K562 (cell line): ENCODE measurements at regions not wholly inside any gene's neighbourhood (a gene's known extent, or its start where the extent isn't known, plus 50 kb on each side); places are given as distances from the start of the nearest gene placed in this dataset.

Experiments used
- ATAC-seq: fragments of 200-7000 bp; cut with Tn5 transposase; 3 replicates; pipeline ENCODE4 v1.9.1; 2020; ENCODE audit warnings: moderate library complexity
- BruUV-seq: library from RNA; stranded (reverse); fragments of 400-500 nt; replicated peaks from 2 replicates; lab custom pipeline; 2021; lab: Mats Ljungman, UMichigan
- CTCF ChIA-PET: fragments of 300-600 bp; formaldehyde crosslinking; extraction: SDS; loops from one replicate; lab custom pipeline; 2021; ENCODE audit warnings: low intra/inter-chr PET ratio; lab: Yijun Ruan, JAX
- POLR2A ChIA-PET: fragments of 300-600, 350-650 bp; sonication (Branson Sonifier 250); formaldehyde crosslinking; extraction: SDS; loops from one replicate; lab custom pipeline; 2021; ENCODE audit warnings: antibody characterized with exemption, inconsistent platforms; lab: Yijun Ruan, JAX
- DNase-seq, 4 experiments: peaks; one replicate each; pipeline versions ENCODE4 v3.0.0 to v3.0.0-alpha.2; 2011 to 2018; ENCODE audit warnings: low spot score in 3 of 4, mixed read lengths in 3 of 4; ENCODE audit errors: extremely low read depth in 1 of 4
- FAIRE-seq: peaks from 2 replicates; lab custom pipeline; 2011; peaks lifted over from hg19 to GRCh38; lab: Jason Lieb, UNC
- H2AFZ ChIP-seq: 2 replicates; pipeline ENCODE4 v1.6.0; 2011; ENCODE audit warnings: low read depth, low read length, control low read depth, inconsistent platforms
- H3K27ac ChIP-seq: fragments of 200-600 bp; 3 replicates; pipeline ENCODE4 v1.8.0; 2011; ENCODE audit warnings: low read depth, mild to moderate bottlenecking, control low read depth, inconsistent platforms, low read length, moderate library complexity, mixed read lengths; ENCODE audit errors: extremely low read depth
- H3K27me3 ChIP-seq, 2 experiments: fragments of 300-600 bp in 1 of 2; 2 replicates in 1 of 2; 3 replicates in 1 of 2; pipeline versions ENCODE4 v1.6.0 to v1.8.0; 2011; ENCODE audit warnings: inconsistent platforms in 2 of 2, low read length in 2 of 2, mild to moderate bottlenecking in 1 of 2, mixed read lengths in 1 of 2, moderate library complexity in 1 of 2; ENCODE audit not compliant: control insufficient read depth in 2 of 2, insufficient read depth in 2 of 2
- H3K36me3 ChIP-seq: fragments of 300-600 bp; 3 replicates; pipeline ENCODE4 v1.8.0; 2011; ENCODE audit warnings: mild to moderate bottlenecking, low read length, inconsistent platforms; ENCODE audit not compliant: control insufficient read depth, insufficient read depth
- H3K4me1 ChIP-seq, 2 experiments: fragments of 200-600 bp in 1 of 2; replicated peaks in 1 of 2; 2 replicates in 1 of 2; 3 replicates in 1 of 2; pipeline versions ENCODE4 v1.5.1 to v1.8.0; 2011; ENCODE audit warnings: inconsistent platforms in 2 of 2, low read length in 2 of 2, mild to moderate bottlenecking in 1 of 2, mixed read lengths in 1 of 2, moderate library complexity in 1 of 2; ENCODE audit not compliant: control insufficient read depth in 2 of 2, insufficient read depth in 2 of 2
- H3K4me2 ChIP-seq: 2 replicates; pipeline ENCODE4 v1.6.1; 2011; ENCODE audit warnings: low read length, control low read depth, inconsistent platforms, mixed read lengths; ENCODE audit not compliant: insufficient read depth
- H3K4me3 ChIP-seq: fragments of 200-600 bp; sonication (generic), shearing (Covaris generic); 2 replicates; pipeline ENCODE4 v1.5.1; 2016; ENCODE audit warnings: control low read depth, inconsistent platforms
- H3K79me2 ChIP-seq: fragments of 200-600 bp; 3 replicates; pipeline ENCODE4 v1.8.0; 2011; ENCODE audit warnings: low read length, inconsistent platforms; ENCODE audit not compliant: control insufficient read depth, insufficient read depth
- H3K9ac ChIP-seq, 2 experiments: 2 replicates each; pipeline versions ENCODE4 v1.6.0 to v1.6.1; 2011; ENCODE audit warnings: low read depth in 2 of 2, low read length in 2 of 2, control low read depth in 1 of 2, inconsistent platforms in 1 of 2, mild to moderate bottlenecking in 1 of 2, mixed read lengths in 1 of 2; ENCODE audit not compliant: insufficient read depth in 1 of 2
- H3K9me1 ChIP-seq: one replicate; pipeline ENCODE4 v1.6.0; 2011; ENCODE audit warnings: inconsistent platforms, mild to moderate bottlenecking, low read length, moderate library complexity; ENCODE audit not compliant: control insufficient read depth, insufficient read depth
- H3K9me3 ChIP-seq: replicated peaks from 2 replicates; pipeline ENCODE4 v1.5.1; 2011; ENCODE audit warnings: low read depth, low read length, inconsistent platforms; ENCODE audit not compliant: control insufficient read depth, insufficient read depth
- H4K20me1 ChIP-seq: replicated peaks from 2 replicates; pipeline ENCODE4 v1.6.1; 2011; ENCODE audit warnings: low read length, inconsistent platforms, mixed read lengths; ENCODE audit not compliant: control insufficient read depth, insufficient read depth
- ETV6 ChIP-seq, 3 experiments: fragments of 150-350 bp in 1 of 3; sonication (generic) in 1 of 3; formaldehyde crosslinking in 1 of 3; IDR thresholded peaks; 2 replicates each; pipeline versions ENCODE4 v1.6.1 to v1.8.0; 2014 to 2022; ENCODE audit warnings: borderline replicate concordance in 2 of 3, low read depth in 2 of 3, antibody characterized with exemption in 1 of 3, low read length in 1 of 3, mild to moderate bottlenecking in 1 of 3, missing genetic modification reagents in 1 of 3
- FUS ChIP-seq: fragments of 200-400 bp; formaldehyde crosslinking; optimal IDR thresholded peaks from 2 replicates; pipeline ENCODE3; 2017; ENCODE audit warnings: low read depth, low read length
- GABPB1 ChIP-seq: sonication (generic); formaldehyde crosslinking; IDR thresholded peaks from 2 replicates; pipeline ENCODE4 v1.8.0; 2022; ENCODE audit warnings: mild to moderate bottlenecking, missing genetic modification reagents
- MTA2 ChIP-seq: fragments of 450-650 bp; IDR thresholded peaks from 2 replicates; pipeline ENCODE4 v1.6.1; 2016; ENCODE audit warnings: low read depth
- POLR3G ChIP-seq: IDR thresholded peaks from 2 replicates; pipeline ENCODE4 v1.6.1; 2011; ENCODE audit not compliant: insufficient read length, insufficient replicate concordance; ENCODE audit errors: extremely low read depth
- ZEB2 ChIP-seq: fragments of 450-650 bp; IDR thresholded peaks from 2 replicates; pipeline ENCODE4 v1.6.1; 2016
- ZNF274 ChIP-seq: IDR thresholded peaks from 2 replicates; pipeline ENCODE4 v1.6.1; 2011; ENCODE audit warnings: low read depth, mild to moderate bottlenecking, low read length, moderate library complexity, borderline replicate concordance
- ZNF311 ChIP-seq: fragments of 250-450 bp; sonication (Bioruptor Pico); IDR thresholded peaks from 2 replicates; pipeline ENCODE4 v1.4.0; 2020; ENCODE audit warnings: mild to moderate bottlenecking, moderate library complexity
- ZNF354B ChIP-seq: fragments of 250-450 bp; sonication (Bioruptor Pico); IDR thresholded peaks from 2 replicates; pipeline ENCODE4 v1.4.0; 2020
- ZNF408 ChIP-seq: fragments of 250-450 bp; sonication (Bioruptor Pico); IDR thresholded peaks from 2 replicates; pipeline ENCODE4 v1.4.0; 2020; ENCODE audit warnings: low read depth, mild to moderate bottlenecking, moderate library complexity
- WGBS: fragments of 100-300 bp; shearing (Covaris generic); methylation state at CpG from one replicate; pipeline ENCODE4 v1.1.6; 2016; ENCODE audit warnings: low coverage, mixed read lengths; ENCODE audit not compliant: insufficient coverage; ENCODE audit errors: missing lambda C conversion rate; 5-methylcytosine and 5-hydroxymethylcytosine counted together
- in situ Hi-C: fragments of 300-500 bp; cut with MboI; formaldehyde crosslinking; loops from 4 replicates; pipeline ENCODE4 v1.15.0; 2018; ENCODE audit warnings: inconsistent platforms, mixed read lengths
- intact Hi-C: fragments of 100-400 bp; cut with micrococcal nuclease; formaldehyde crosslinking; loops from 2 replicates; pipeline ENCODE4 v1.14.2; 2022
- TF ChIP-seq, protein P1 (sequence below): conservative IDR thresholded peaks from 2 replicates; pipeline ENCODE4 v1.6.1; 2011; ENCODE audit warnings: low read depth, mild to moderate bottlenecking, low read length; ENCODE audit not compliant: control insufficient read depth

GRCh38 chr13:85724546-85725432, 74.4 kb downstream of the SLITRK6 start:
- no peak for FAIRE-seq
- WGBS = 0% methylated on average over 11 of the region's 12 CpGs
- CTCF ChIA-PET = no interaction called here

GRCh38 chr13:85719749-85720148, 79.5 kb downstream of the SLITRK6 start:
- H3K4me1 ChIP-seq = no peaks in the 10 kb centered on the region
- no peaks in the 10 kb centered on the region for H4K20me1 ChIP-seq
- no peak overlapping the region for H3K4me3 ChIP-seq
- H3K9me1 ChIP-seq = no peaks in the 10 kb centered on the region
- no TSS peak for BruUV-seq
- in situ Hi-C loops (no loop called here), intact Hi-C loops (no loop called here)
- ChIA-PET CTCF (no interaction called here), POLR2A (no interaction called here)
- no peak overlapping the region for H2AFZ ChIP-seq
- H3K27ac ChIP-seq = no peak overlapping the region
- no peak for FAIRE-seq
- no peaks in the 10 kb centered on the region; a peak in 1 of 5 replicates for H3K27me3 ChIP-seq
- H3K9ac ChIP-seq = no peak overlapping the region
- no peak overlapping the region for H3K4me2 ChIP-seq
- no peak for DNase-seq
- no peaks in the 10 kb centered on the region for H3K36me3 ChIP-seq
- WGBS = 0% methylated on average over 1 of the region's 1 CpG
- ATAC-seq = no peak
- H3K9me3 ChIP-seq = no peaks in the 10 kb centered on the region
- H3K79me2 ChIP-seq = no peaks in the 10 kb centered on the region
- TF ChIP-seq, protein P1, sequence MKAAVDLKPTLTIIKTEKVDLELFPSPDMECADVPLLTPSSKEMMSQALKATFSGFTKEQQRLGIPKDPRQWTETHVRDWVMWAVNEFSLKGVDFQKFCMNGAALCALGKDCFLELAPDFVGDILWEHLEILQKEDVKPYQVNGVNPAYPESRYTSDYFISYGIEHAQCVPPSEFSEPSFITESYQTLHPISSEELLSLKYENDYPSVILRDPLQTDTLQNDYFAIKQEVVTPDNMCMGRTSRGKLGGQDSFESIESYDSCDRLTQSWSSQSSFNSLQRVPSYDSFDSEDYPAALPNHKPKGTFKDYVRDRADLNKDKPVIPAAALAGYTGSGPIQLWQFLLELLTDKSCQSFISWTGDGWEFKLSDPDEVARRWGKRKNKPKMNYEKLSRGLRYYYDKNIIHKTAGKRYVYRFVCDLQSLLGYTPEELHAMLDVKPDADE = no peak
- TF ChIP-seq ZNF274 = no peak
- no peak for TF ChIP-seq POLR3G
- TF ChIP-seq GABPB1 (CRISPR knock-in tag) = no peak

More at GRCh38 chr13:85724546-85725432, 74.4 kb downstream of the SLITRK6 start:
- Histone ChIP-seq H3K4me2 (no peak overlapping the region), H3K9me3 (no peaks in the 10 kb centered on the region), H3K9ac (no peak overlapping the region), H3K36me3 (no peaks in the 10 kb centered on the region), H3K4me3 (no peak overlapping the region), H3K4me1 (no peaks in the 10 kb centered on the region), H3K79me2 (no peaks in the 10 kb centered on the region), H2AFZ (no peak overlapping the region), H3K27me3 (no peaks in the 10 kb centered on the region; a peak in 1 of 5 replicates), H4K20me1 (no peaks in the 10 kb centered on the region), H3K27ac (no peak overlapping the region), H3K9me1 (no peaks in the 10 kb centered on the region)
- POLR2A ChIA-PET = no interaction called here
- BruUV-seq = no TSS peak
- in situ Hi-C loops = no loop called here
- ATAC-seq (no peak), DNase-seq (no peak)
- intact Hi-C loops = no loop called here
- TF ChIP-seq ZEB2 (no peak), ETV6 (IDR thresholded peaks at IDR 0.05; ENCODE audit: borderline replicate concordance in 1 of 2, low read depth in 2 of 2, low read length in 1 of 2) (no peak), ETV6 (CRISPR knock-in tag; IDR thresholded peaks at IDR 0.05; ENCODE audit: borderline replicate concordance) (no peak), ZNF354B (CRISPR knock-in tag) (no peak), MTA2 (no peak), ZNF311 (CRISPR knock-in tag) (no peak), ZNF408 (no peak), FUS (no peak)
